AG04449 (cell line): ENCODE measurements at regions not wholly inside any gene's neighbourhood (a gene's known extent, or its start where the extent isn't known, plus 50 kb on each side); places are given as distances from the start of the nearest gene placed in this dataset.

Source experiments
- CTCF ChIA-PET: fragments of 350-600 bp; formaldehyde crosslinking; extraction: SDS; loops from one replicate; lab custom pipeline; 2021; ENCODE audit warnings: antibody characterized with exemption; lab: Yijun Ruan, JAX
- POLR2A ChIA-PET: fragments of 400-600, 350-600 bp; formaldehyde crosslinking; extraction: SDS; loops from one replicate; lab custom pipeline; 2020; ENCODE audit warnings: antibody characterized with exemption, inconsistent platforms; lab: Yijun Ruan, JAX
- DNase-seq: peaks from one replicate; pipeline ENCODE4 v3.0.0-alpha.2; 2010; ENCODE audit warnings: low read depth, low spot score
- H3K4me3 ChIP-seq: 2 replicates; pipeline ENCODE4 v1.5.1; 2011; ENCODE audit warnings: low read depth, mild to moderate bottlenecking, control low read depth, low read length
- CTCF ChIP-seq: IDR thresholded peaks from one replicate; pipeline ENCODE4 v1.5.1; 2011; ENCODE audit warnings: mild to moderate bottlenecking, moderate library complexity, low read length, control low read depth, inconsistent platforms; ENCODE audit not compliant: insufficient read depth; ENCODE audit errors: missing control alignments

- no peak for TF ChIP-seq CTCF
- ChIA-PET POLR2A (no interaction called here), CTCF (no interaction called here)
- H3K4me3 ChIP-seq, result no peak overlapping the region
- DNase-seq, result no peak
Measured at GRCh38 chr12:68467514-68467913, 135.4 kb upstream of the MDM1 start.

GRCh38 chr12:68468036-68468435 is 135.9 kb upstream of the MDM1 start:
- POLR2A ChIA-PET, result no interaction called here
- no peak for TF ChIP-seq CTCF
- no peak overlapping the region for H3K4me3 ChIP-seq
- CTCF ChIA-PET, result no interaction called here
- no peak for DNase-seq

- CTCF ChIA-PET, result interaction anchor here (1.0 kb wide), 1 partner anchor 13 kb away, joined by 3 read pairs; no protein-coding TSS in a partner anchor
- TF ChIP-seq CTCF, result no peak
- no peak for DNase-seq
- POLR2A ChIA-PET, result no interaction called here
- no peak overlapping the region for H3K4me3 ChIP-seq
Measured at GRCh38 chr12:68469113-68469512, 137.0 kb upstream of the MDM1 start.

DNA sequence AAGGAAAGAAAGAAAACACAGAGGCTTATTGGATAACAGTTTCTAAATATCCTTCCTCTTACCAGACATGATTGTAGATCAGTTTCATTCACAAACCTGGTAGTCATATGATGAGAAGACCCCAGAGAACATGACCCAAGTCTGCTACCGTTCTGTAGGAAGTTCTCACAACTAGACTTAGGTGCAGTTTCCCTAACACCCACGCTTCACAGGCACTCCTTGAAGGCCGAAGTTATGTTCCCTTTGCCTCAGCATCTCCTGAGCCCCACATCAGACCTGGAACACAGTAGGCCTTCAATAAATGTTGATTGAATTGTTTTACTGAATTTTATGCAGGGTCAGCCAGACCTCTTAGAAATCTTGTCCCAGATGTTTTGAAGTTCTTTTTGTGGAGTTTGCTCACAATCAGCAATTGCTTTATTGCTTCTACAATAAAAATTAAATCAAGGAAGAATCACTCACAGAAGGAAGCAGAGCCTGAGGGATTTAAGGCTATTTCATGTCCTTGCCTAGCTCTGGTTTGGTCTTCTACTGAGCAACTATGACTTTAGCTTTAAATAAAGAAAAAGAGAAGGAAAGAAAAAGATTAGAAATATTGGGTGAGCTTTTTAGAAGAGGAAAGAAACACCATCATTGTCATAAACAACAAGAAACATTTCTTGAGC is 138.6 kb upstream of the MDM1 start:
- H3K4me3 ChIP-seq, result no peak overlapping the region
- no peak for DNase-seq
- TF ChIP-seq CTCF, result no peak
- CTCF ChIA-PET, result no interaction called here
- POLR2A ChIA-PET, result no interaction called here

DNA sequence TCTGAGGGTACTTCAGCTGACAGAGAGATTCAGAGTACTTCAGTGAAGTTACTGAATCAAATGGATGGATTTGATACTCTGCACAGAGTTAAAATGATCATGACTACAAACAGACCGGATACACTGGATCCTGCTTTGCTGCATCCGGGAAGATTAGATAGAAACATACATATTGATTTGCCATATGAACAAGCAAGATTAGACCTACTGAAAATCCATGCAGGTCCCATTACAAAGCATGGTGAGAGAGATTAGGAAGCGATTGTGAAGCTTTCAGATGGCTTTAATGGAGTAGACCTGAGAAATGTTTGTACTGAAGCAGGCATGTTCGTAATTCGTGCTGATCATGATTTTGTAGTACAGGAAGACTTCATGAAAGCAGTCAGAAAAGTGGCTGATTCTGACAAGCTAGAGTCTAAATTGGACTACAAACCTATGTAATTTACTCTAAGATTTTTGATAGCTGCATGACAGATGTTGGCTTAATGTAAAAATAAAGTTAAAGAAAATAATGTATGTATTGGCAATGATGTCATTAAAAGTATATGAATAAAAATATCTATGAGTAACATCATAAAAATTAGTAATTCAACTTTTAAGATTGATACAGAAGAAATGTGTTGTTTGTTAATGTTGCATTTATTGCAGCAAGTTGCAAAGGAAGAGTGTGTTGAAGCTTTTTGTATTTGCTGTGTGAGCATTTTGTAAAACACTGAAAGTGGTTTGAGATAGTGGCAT is 136.1 kb upstream of the RAP1B start:
- ChIA-PET CTCF (interaction anchor here (1.0 kb wide), 1 partner anchor 8 kb away, joined by 4 read pairs; no protein-coding TSS in a partner anchor), POLR2A (no interaction called here)
- no peak overlapping the region for H3K4me3 ChIP-seq
- no peak for DNase-seq
- TF ChIP-seq CTCF, result no peak

DNA sequence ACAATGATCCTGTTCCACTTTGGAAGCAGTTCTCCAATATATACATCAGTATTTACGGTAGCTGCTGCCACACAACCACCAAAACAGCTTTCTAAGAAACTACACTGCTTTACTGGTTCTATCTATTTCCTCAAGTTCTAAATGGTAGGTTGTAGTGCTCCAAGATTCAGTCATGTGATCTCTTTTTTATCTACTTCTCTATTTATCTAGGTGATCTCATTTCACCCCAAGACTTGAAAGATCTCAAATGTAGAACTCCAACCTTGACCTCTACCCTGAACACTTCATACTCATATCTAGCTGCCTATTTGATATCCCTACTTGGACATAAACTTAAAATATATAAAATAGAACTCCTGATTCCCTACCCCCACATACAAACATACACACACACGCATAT is 133.9 kb upstream of the RAP1B start:
- CTCF ChIA-PET, result no interaction called here
- POLR2A ChIA-PET, result no interaction called here
- no peak for TF ChIP-seq CTCF
- no peak overlapping the region for H3K4me3 ChIP-seq
- no peak for DNase-seq
